NCI-H748 treated with DMSO at 0.1 percent for 48 hours (cell line): ENCODE measurements at regions not wholly inside any gene's neighbourhood (a gene's known extent, or its start where the extent isn't known, plus 50 kb on each side); places are given as distances from the start of the nearest gene placed in this dataset.
A peak's percentile ranks its signal among the peaks of the same experiment; 100 is the strongest.
"Not testable (repeated sequence)": the region's sequence is repeated elsewhere in the genome, so short reads cannot be mapped to it uniquely, and the experiment has no call there.

Experiments
- DNase-seq: peaks from one replicate; lab custom pipeline; 2025; lab: John Stamatoyannopoulos, UW

DNA sequence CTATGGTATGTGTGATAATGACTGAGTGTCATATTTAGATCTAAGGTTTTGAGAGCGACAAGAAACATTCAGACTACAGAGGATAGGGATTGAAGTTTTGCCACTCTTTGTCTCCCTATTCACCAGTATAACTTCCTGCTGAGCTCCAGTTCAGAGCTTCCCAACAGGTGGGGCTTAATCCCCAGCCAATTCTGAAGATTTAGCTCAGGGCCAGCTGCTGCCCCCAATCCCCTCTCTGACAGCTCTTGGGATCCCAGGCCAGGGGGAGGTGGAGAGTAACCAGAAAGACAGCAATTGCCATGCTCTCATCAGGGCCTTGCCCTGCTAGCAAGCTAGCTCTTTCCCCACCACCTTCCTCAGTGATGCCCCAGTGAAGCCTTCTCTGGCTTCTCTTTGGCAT, 57.8 kb downstream of the TRIL start:
- DNase-seq, result no peak

DNA sequence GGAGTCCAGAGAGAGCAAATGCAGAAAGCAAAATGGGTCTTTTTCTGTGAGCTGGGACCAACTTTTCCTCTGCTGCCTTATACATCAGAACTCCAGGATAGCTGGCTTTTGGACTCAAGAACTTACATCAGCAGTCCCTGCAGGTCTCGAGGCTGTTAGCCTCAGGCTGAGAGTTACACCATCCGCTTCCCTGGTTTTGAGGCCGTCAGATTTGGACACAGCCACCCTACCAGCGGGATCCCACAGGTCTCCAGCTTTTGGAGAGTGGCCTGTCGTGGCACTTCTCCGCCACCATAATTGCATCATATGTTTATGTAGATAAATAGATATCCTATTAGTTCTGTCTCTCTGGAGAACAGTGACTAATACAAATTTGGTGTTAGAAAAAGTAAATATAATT, 64.2 kb downstream of the TRIL start:
- DNase-seq, result no peak

DNA sequence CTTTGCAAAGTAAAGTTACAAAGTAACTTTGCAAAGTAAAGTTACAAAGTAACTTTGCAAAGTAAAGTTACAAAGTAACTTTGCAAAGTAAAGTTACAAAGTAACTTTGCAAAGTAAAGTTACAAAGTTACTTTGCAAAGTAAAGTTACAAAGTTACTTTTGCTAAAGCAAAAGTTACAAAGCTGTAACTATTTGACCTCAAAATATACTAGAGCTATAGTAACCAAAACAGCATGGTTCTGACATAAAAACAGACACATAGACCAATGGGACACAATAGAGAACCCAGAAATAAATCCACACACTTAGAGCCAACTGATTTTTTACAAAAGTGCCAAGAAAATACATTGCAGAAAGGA, 66.3 kb downstream of the TRIL start:
- not testable (repeated sequence) for DNase-seq

DNA sequence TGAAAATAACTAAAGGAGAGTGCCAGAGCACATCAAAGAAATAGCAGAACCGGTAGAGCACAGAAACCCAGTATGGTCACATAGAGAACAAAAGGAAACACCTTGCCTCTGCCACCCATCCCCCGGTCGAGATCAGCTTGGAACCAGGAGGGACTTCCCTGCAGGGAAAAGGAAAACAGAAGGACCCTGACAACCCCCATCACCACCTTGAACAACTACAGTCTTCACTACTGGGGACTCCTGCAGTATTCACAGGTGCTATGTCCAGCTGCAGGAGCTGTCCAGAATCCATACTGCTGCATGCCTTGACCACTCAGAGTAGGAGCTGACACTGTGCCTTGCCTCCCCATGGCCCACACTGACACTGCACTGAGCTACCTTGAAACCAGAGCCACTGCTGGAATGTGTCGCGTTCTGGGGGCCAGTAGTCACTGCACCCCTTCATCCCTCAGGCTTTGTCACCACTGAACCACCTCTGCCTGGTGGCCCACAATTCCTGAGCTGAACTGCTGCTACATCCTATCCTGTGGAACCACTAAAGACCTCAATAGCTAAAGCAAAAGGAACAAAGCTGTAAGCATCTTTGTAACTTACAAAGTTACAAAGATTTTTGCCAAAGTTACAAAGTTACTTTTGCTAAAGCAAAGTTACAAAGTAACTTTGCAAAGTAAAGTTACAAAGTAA, 66.8 kb downstream of the TRIL start:
- DNase-seq, result no peak

DNA sequence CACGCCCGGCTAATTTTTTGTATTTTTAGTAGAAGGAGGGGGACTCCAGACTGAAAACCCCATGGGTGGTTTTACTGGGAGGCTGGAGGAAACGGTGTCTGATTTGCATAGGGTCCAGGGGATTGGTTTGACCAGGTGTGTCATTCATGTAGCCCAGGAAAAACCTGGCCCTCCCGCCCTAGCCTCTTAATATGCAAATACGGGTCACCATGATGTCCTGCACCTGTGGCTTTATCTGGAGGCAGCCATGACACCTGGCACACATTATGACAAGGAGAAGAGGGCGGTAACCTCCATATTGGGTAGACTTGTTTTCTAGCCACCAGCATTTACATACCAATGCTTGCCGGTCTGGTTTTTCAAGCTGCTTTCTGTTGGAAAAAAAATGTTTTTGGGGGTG, 68.0 kb downstream of the TRIL start:
- DNase-seq, result no peak

DNA sequence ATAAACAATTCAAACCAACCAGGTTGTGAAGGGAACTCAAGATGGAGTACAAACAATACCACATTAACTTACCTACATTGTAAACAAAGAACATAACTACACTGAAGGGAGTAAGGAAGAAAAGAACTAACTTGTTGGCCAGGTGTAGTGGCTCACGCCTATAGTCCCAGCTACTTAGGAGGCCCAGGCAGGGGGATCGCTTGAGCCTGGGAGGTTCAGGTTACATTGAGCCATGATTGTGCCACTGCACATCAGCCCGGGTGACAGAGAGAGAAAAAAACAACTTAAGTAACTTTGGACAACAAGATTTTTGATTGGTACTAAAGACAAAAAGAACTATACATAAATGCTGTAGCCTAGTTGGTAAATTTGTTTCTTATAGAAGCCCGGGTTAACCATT, 68.8 kb downstream of the TRIL start:
- DNase-seq, result no peak

DNA sequence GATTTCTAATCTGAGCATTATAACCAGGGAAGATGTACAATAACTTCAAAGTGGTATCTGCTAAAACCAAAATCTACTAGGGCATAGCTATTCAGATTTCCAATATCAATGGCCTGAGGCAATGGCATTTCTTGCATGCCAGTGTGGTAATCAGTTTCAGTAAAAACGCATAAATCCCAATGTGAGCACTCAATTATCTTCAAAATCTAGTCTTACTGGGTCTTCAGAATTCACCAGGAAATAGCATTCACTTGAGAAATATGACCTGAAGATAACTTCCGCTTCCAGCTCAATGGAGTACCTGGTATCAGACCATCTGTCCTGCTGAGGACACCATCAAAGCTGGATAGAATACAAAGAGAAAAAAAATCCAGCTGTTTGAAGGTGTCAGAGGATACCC, 72.4 kb downstream of the TRIL start:
- DNase-seq, result no peak

DNA sequence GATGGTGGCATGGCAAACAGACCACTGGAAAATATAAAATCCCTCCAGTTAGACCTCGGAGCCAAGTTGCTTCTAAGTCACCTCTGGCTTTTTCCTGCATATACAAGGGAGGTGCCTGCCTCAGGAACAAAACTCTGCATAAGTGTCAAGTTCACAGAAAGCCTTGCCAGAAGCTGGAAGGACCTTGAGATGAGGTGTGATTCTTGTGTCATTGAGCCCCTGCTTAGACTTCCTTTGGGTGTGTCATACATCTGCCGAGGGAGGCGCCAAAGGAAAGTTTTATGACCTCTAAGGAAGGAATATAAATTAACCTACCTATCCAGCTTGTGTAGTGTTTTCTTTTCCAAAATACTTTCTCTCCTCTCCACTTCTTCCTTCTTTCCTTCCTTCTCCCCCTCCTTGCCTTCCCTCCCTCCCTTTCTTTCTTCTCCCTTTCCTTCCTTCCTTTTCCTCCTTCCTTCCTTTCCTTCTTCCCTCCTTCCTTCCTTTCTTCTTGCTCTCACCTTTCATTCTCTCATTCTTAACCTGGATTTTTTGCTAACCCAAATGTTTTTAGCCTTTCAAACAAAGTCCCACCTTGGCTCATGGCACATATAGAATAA, 75.2 kb downstream of the TRIL start:
- no peak for DNase-seq

DNA sequence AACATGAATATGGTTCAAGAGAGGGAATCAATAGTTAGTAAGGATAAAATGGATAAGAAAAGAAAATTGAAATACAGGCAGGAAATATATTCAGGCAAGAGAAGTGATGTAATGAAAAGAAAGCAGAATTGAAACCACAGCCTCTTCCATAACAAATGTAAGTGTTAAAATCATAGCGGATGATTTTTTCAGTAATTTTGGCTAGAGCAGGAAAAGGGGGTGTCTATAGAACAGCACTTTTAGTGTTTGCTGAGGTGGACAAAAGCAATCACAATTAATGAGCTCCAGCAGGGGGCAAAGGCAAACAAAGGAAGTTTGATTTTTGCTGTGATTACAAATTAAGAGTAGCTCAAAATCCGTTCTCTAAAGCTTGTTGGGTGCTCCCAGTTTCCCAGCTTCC, 79.0 kb downstream of the TRIL start:
- peak; percentile 18 for DNase-seq

DNA sequence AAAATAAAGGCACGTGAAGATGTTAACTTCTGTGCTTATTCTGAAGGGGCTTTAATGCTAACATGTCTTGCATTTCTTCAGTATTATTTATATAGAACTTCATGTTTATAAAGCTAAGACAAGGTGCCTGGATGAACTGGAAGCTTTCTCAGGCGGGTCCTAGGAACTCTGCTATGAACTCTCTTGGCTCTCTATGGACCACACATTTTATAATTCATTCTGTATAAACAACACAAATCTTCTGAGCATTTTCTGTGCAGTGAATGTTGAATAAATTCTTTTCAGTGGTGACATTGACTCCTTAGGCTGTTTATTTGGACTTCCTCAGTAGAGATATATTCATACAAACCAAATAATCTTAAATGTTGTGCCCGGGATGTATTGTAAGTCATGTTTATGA, 79.6 kb downstream of the TRIL start:
- no peak for DNase-seq
